ENCODE measurements at regions not wholly inside any gene's neighbourhood (a gene's known extent, or its start where the extent isn't known, plus 50 kb on each side); places are given as distances from the start of the nearest gene placed in this dataset.

- ChIA-PET POLR2A (no interaction called here), CTCF (no interaction called here)
- Histone ChIP-seq H3K4me1 (ENCODE audit: control insufficient read depth in 1 of 2, insufficient read depth in 2 of 2, low read depth in 1 of 2, low read length in 1 of 2) (no peaks in the 10 kb centered on the region), H3K9me3 (no peaks in the 10 kb centered on the region), H3K9ac (no peak overlapping the region), H3K27me3 (ENCODE audit: insufficient read depth) (peaks cover 16% of the 10 kb centered on the region), H3K4me3 (ENCODE audit: low read depth in 2 of 2, low read length in 1 of 2) (no peak overlapping the region), H3K4me2 (no peak overlapping the region), H3K36me3 (replicated peaks in 1 of 2; ENCODE audit: control insufficient read depth in 1 of 2, insufficient read depth in 2 of 2, low read length in 1 of 2) (no peaks in the 10 kb centered on the region), H2AFZ (ENCODE audit: low read depth) (no peak overlapping the region), H3K9me2 (no peaks in the 10 kb centered on the region), H4K20me1 (ENCODE audit: insufficient read depth) (no peaks in the 10 kb centered on the region), H3K79me2 (ENCODE audit: insufficient read depth) (no peaks in the 10 kb centered on the region), H3K27ac (ENCODE audit: low read depth in 2 of 2, low read length in 1 of 2) (no peak overlapping the region), H3F3A (replicated peaks; ENCODE audit: insufficient read depth) (no peaks in the 10 kb centered on the region)
- 22% methylated on average over 5 of the region's 5 CpGs for WGBS (ENCODE audit: low lambda C conversion rate)
- TF ChIP-seq PBX3 (IDR thresholded peaks at IDR 0.05), result no peak
- TF ChIP-seq NRF1 (IDR thresholded peaks at IDR 0.05; ENCODE audit: low read depth, low read length), result no peak
- no peak for TF ChIP-seq NFIC (IDR thresholded peaks at IDR 0.05; ENCODE audit: borderline replicate concordance)
- DNase-seq, result no peak
Measured at GRCh38 chr9:97786341-97786740, 66.7 kb upstream of the FOXE1 start.

DNA sequence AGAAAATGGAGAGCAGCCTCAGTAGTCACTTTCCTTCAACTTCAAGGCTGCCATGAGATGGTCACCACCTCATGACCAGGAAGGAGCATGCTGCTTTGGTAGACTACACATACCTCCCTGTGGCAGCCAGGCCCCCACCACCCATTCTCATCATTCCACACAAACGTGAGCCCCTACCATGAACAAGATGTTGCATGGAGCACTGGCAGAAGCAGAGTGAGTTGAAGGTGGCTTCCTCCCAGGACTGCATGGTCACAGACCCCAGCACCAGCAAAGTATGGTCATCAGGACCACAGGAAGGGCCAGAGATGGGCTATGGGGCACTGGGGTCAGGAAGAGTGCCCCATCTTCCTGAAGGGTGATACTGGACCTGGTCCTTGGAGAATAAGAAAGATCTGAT, 65.5 kb upstream of the FOXE1 start:
- ChIA-PET POLR2A (no interaction called here), CTCF (no interaction called here)
- 67% methylated on average over 1 of the region's 1 CpG for WGBS (ENCODE audit: low lambda C conversion rate)
- Histone ChIP-seq H2AFZ (ENCODE audit: low read depth) (no peak overlapping the region), H3K4me1 (ENCODE audit: control insufficient read depth in 1 of 2, insufficient read depth in 2 of 2, low read depth in 1 of 2, low read length in 1 of 2) (no peaks in the 10 kb centered on the region), H3K27ac (ENCODE audit: low read depth in 2 of 2, low read length in 1 of 2) (no peak overlapping the region), H3K79me2 (ENCODE audit: insufficient read depth) (no peaks in the 10 kb centered on the region), H3K9ac (no peak overlapping the region), H4K20me1 (ENCODE audit: insufficient read depth) (no peaks in the 10 kb centered on the region), H3K9me2 (no peaks in the 10 kb centered on the region), H3K27me3 (ENCODE audit: insufficient read depth) (peaks cover 14% of the 10 kb centered on the region), H3F3A (replicated peaks; ENCODE audit: insufficient read depth) (no peaks in the 10 kb centered on the region), H3K36me3 (replicated peaks in 1 of 2; ENCODE audit: control insufficient read depth in 1 of 2, insufficient read depth in 2 of 2, low read length in 1 of 2) (no peaks in the 10 kb centered on the region), H3K4me3 (ENCODE audit: low read depth in 2 of 2, low read length in 1 of 2) (no peak overlapping the region), H3K9me3 (no peaks in the 10 kb centered on the region), H3K4me2 (no peak overlapping the region)
- DNase-seq, result no peak
- TF ChIP-seq SMC3 (IDR thresholded peaks at IDR 0.05; ENCODE audit: low read depth, low read length) (no peak), FOSL2 (IDR thresholded peaks at IDR 0.05; ENCODE audit: borderline replicate concordance, low read depth) (no peak), NFIC (IDR thresholded peaks at IDR 0.05; ENCODE audit: borderline replicate concordance) (no peak), NRF1 (IDR thresholded peaks at IDR 0.05; ENCODE audit: low read depth, low read length) (no peak), RXRA (IDR thresholded peaks at IDR 0.05; ENCODE audit: borderline replicate concordance, low read depth) (no peak), PBX3 (IDR thresholded peaks at IDR 0.05) (no peak), MEF2A (IDR thresholded peaks at IDR 0.05; ENCODE audit: borderline replicate concordance, low read depth) (no peak), POLR2AphosphoS5 (IDR thresholded peaks at IDR 0.05; ENCODE audit: low read depth, low read length) (no peak), YY1 (IDR thresholded peaks at IDR 0.05; ENCODE audit: low read depth) (no peak), MXI1 (IDR thresholded peaks at IDR 0.05; ENCODE audit: low read depth, low read length) (no peak), RCOR1 (IDR thresholded peaks at IDR 0.05; ENCODE audit: low read length) (no peak)
- TF ChIP-seq, protein P1, sequence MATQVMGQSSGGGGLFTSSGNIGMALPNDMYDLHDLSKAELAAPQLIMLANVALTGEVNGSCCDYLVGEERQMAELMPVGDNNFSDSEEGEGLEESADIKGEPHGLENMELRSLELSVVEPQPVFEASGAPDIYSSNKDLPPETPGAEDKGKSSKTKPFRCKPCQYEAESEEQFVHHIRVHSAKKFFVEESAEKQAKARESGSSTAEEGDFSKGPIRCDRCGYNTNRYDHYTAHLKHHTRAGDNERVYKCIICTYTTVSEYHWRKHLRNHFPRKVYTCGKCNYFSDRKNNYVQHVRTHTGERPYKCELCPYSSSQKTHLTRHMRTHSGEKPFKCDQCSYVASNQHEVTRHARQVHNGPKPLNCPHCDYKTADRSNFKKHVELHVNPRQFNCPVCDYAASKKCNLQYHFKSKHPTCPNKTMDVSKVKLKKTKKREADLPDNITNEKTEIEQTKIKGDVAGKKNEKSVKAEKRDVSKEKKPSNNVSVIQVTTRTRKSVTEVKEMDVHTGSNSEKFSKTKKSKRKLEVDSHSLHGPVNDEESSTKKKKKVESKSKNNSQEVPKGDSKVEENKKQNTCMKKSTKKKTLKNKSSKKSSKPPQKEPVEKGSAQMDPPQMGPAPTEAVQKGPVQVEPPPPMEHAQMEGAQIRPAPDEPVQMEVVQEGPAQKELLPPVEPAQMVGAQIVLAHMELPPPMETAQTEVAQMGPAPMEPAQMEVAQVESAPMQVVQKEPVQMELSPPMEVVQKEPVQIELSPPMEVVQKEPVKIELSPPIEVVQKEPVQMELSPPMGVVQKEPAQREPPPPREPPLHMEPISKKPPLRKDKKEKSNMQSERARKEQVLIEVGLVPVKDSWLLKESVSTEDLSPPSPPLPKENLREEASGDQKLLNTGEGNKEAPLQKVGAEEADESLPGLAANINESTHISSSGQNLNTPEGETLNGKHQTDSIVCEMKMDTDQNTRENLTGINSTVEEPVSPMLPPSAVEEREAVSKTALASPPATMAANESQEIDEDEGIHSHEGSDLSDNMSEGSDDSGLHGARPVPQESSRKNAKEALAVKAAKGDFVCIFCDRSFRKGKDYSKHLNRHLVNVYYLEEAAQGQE (IDR thresholded peaks at IDR 0.05; ENCODE audit: low read depth, low read length), result no peak
- TF ChIP-seq, protein P2, sequence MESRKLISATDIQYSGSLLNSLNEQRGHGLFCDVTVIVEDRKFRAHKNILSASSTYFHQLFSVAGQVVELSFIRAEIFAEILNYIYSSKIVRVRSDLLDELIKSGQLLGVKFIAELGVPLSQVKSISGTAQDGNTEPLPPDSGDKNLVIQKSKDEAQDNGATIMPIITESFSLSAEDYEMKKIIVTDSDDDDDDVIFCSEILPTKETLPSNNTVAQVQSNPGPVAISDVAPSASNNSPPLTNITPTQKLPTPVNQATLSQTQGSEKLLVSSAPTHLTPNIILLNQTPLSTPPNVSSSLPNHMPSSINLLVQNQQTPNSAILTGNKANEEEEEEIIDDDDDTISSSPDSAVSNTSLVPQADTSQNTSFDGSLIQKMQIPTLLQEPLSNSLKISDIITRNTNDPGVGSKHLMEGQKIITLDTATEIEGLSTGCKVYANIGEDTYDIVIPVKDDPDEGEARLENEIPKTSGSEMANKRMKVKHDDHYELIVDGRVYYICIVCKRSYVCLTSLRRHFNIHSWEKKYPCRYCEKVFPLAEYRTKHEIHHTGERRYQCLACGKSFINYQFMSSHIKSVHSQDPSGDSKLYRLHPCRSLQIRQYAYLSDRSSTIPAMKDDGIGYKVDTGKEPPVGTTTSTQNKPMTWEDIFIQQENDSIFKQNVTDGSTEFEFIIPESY (IDR thresholded peaks at IDR 0.05; ENCODE audit: borderline replicate concordance, low read depth), result no peak
- TF ChIP-seq, protein P3, sequence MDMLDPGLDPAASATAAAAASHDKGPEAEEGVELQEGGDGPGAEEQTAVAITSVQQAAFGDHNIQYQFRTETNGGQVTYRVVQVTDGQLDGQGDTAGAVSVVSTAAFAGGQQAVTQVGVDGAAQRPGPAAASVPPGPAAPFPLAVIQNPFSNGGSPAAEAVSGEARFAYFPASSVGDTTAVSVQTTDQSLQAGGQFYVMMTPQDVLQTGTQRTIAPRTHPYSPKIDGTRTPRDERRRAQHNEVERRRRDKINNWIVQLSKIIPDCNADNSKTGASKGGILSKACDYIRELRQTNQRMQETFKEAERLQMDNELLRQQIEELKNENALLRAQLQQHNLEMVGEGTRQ (IDR thresholded peaks at IDR 0.05; ENCODE audit: borderline replicate concordance, low read depth, low read length), result no peak

All from SK-N-SH (cell line).